Cardiac muscle cell (in vitro differentiated cells and primary cell): ENCODE measurements at regions not wholly inside any gene's neighbourhood (a gene's known extent, or its start where the extent isn't known, plus 50 kb on each side); places are given as distances from the start of the nearest gene placed in this dataset.
"Not testable (repeated sequence)": the region's sequence is repeated elsewhere in the genome, so short reads cannot be mapped to it uniquely, and the experiment has no call there.

ENCODE experiments used
- DNase-seq, 2 donors: peaks; one replicate each; pipeline versions ENCODE4 v3.0.0 to v3.0.0-alpha.2; 2010 to 2017; ENCODE audit warnings: low read depth in 1 of 2, low spot score in 1 of 2
- H3K27ac ChIP-seq: fragments of 200-600 bp; sonication (generic); 2 replicates; pipeline ENCODE4 v1.5.1; 2016
- H3K27me3 ChIP-seq: fragments of 200-600 bp; sonication (generic); 2 replicates; pipeline ENCODE4 v1.6.0; 2016; ENCODE audit warnings: control low read depth
- H3K36me3 ChIP-seq: fragments of 200-600 bp; sonication (generic); 2 replicates; pipeline ENCODE4 v1.5.1; 2016; ENCODE audit warnings: control low read depth
- H3K4me1 ChIP-seq: fragments of 200-600 bp; sonication (generic); 2 replicates; pipeline ENCODE4 v1.8.1; 2017; ENCODE audit warnings: low read depth, mild to moderate bottlenecking, mixed run types
- H3K4me3 ChIP-seq: fragments of 200-600 bp; sonication (generic); 2 replicates; pipeline ENCODE4 v1.5.1; 2016; ENCODE audit warnings: mild to moderate bottlenecking
- H3K9me3 ChIP-seq: fragments of 200-600 bp; sonication (generic); 2 replicates; pipeline ENCODE4 v1.5.1; 2017; ENCODE audit warnings: low read depth, mild to moderate bottlenecking, control low read depth
- CTCF ChIP-seq: IDR thresholded peaks from 2 replicates; pipeline ENCODE4 v1.5.1; 2012; ENCODE audit warnings: low read depth, mild to moderate bottlenecking, low read length

- no peak overlapping the region for H3K27ac ChIP-seq
- H3K9me3 ChIP-seq, result no peaks in the 10 kb centered on the region
- no peaks in the 10 kb centered on the region for H3K27me3 ChIP-seq
- H3K4me3 ChIP-seq, result no peak overlapping the region
- DNase-seq, result no peak
- H3K4me1 ChIP-seq, result peaks cover 14% of the 10 kb centered on the region
- no peak for TF ChIP-seq CTCF
- H3K36me3 ChIP-seq, result no peaks in the 10 kb centered on the region
Observed at GRCh38 chr18:43786893-43787292, 509.6 kb upstream of the SYT4 start.

- H3K27ac ChIP-seq, H3K36me3 ChIP-seq, H3K4me3 ChIP-seq, H3K27me3 ChIP-seq, H3K9me3 ChIP-seq, DNase-seq: not testable (repeated sequence)
- H3K4me1 ChIP-seq, result peaks cover 14% of the 10 kb centered on the region
Observed at GRCh38 chr18:43787721-43788120, 510.4 kb upstream of the SYT4 start.

GRCh38 chr18:43789234-43790000, 512.1 kb upstream of the SYT4 start:
- Histone ChIP-seq H3K36me3 (no peaks in the 10 kb centered on the region), H3K4me1 (peaks cover 21% of the 10 kb centered on the region), H3K4me3 (no peak overlapping the region), H3K27ac (no peak overlapping the region), H3K27me3 (no peaks in the 10 kb centered on the region), H3K9me3 (no peaks in the 10 kb centered on the region)
- DNase-seq, result peak; percentile 30 to 46
- peak; percentile 47 for TF ChIP-seq CTCF

- H3K27me3 ChIP-seq, result no peaks in the 10 kb centered on the region
- no peaks in the 10 kb centered on the region for H3K9me3 ChIP-seq
- TF ChIP-seq CTCF, result no peak
- peak overlapping the region; percentile 41 for H3K27ac ChIP-seq
- peaks cover 12% of the 10 kb centered on the region for H3K4me1 ChIP-seq
- no peaks in the 10 kb centered on the region for H3K36me3 ChIP-seq
- no peak for DNase-seq
- H3K4me3 ChIP-seq, result no peak overlapping the region
Observed at GRCh38 chr18:43793910-43794309, 516.6 kb upstream of the SYT4 start.

- H3K9me3 ChIP-seq, result no peaks in the 10 kb centered on the region
- no peak overlapping the region for H3K4me3 ChIP-seq
- peak overlapping the region; percentile 41 for H3K27ac ChIP-seq
- peak in 1 of 2 donors; percentile 50 for DNase-seq
- TF ChIP-seq CTCF, result no peak
- peaks cover 12% of the 10 kb centered on the region for H3K4me1 ChIP-seq
- no peaks in the 10 kb centered on the region for H3K27me3 ChIP-seq
- H3K36me3 ChIP-seq, result no peaks in the 10 kb centered on the region
Observed at GRCh38 chr18:43794363-43794762, 517.1 kb upstream of the SYT4 start.

GRCh38 chr18:43797347-43797746, 520.1 kb upstream of the SYT4 start:
- Histone ChIP-seq H3K27ac (no peak overlapping the region), H3K4me3 (no peak overlapping the region), H3K36me3 (no peaks in the 10 kb centered on the region), H3K27me3 (no peaks in the 10 kb centered on the region), H3K4me1 (peaks cover 12% of the 10 kb centered on the region), H3K9me3 (no peaks in the 10 kb centered on the region)
- no peak for DNase-seq
- no peak for TF ChIP-seq CTCF
